GM18517 (cell line): ENCODE measurements at regions not wholly inside any gene's neighbourhood (a gene's known extent, or its start where the extent isn't known, plus 50 kb on each side); places are given as distances from the start of the nearest gene placed in this dataset.
"Not testable (repeated sequence)": the region's sequence is repeated elsewhere in the genome, so short reads cannot be mapped to it uniquely, and the experiment has no call there.

Experiments used
- ATAC-seq: cut with Tn5 transposase; IDR thresholded peaks from one replicate; pipeline ENCODE4 v1.9.1; 2021; ENCODE audit warnings: mild to moderate bottlenecking, moderate library complexity; ENCODE audit not compliant: unreplicated experiment

DNA sequence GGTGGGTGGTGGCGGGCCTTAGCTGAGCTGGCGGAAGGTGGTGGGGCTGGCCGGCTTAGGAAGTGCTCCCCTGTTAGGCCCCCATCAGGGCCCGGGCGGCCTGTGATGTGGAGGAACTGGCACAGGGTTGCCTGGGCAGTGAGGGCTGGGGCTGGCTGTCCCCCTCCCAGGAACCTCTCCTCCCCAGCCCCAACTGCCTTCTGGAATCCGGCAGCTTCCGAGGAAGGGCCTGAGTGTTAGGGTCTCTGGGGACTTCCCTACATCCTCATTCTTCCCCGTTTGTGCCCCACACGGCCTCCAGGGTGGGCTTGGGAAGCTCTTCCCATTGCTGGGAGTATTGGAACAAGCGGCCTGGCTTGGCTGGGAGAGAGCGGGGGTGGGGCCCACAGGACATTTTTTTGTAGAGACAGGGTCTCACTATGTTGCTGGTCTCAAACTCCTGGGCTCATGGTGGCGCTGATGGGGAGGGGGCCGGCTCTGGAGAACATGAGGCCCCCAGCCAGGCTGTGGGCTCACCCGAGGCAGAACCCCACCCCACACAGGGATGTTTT lies 89.9 kb upstream of the CIBAR2 start:
- ATAC-seq = no peak

DNA sequence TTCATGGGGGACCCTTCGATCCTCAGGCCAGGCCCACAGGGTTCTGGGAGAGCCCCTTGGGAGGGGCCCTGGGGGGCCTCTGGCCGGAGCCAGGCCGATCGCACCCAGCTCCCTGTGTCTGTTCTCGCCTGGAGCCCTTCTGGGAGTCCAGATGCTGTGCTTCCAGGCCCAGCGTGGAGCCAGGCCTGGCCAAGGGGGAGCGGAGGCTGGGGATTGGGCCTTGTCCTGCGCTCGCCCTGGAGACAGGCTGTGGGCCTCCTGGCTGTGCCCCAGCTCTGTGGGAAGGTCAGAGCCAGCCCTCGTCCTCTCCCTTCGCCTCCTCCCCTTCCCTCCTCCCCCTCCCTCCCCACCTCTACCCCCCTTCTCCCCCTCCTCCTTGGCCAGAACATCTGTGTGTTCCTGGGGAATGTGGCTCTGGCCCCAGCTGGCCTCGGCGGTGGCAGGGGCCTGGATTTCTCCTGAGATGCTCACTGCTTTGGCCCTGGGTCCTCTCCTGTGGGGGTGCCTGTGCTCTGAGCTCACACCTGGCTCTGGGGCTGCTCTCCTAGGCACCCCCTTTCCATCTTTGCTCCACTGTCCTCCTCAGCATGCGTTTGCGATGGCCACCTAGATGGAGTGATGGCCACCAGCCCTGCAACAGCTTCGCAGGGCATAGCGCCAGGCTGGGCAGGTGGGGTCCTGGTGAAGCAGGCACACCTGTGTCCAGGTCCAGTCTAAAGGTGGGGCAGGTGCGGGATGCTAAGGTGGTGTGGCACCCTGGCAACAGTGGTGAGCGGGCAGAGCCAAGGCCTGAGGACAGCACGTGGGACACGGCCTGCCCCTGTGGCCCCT lies 90.6 kb upstream of the CIBAR2 start:
- no peak for ATAC-seq

DNA sequence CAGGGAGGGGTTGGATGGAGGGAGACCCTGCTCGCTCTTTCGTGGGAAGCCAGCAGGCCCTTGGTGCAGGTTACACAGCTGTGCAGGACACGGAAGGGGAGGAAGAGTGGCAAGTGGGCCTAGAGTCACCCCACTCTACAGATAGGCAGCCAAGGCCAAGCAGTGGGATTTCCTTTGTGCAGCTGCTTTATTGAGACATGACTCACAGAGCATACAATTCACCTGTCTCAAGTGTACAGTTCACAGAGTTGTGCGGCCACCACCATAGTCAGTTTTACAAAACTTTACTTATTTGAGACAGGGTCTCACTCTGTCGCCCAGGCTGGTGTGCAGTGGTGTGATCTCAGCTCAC lies 91.2 kb upstream of the CIBAR2 start:
- no peak for ATAC-seq

DNA sequence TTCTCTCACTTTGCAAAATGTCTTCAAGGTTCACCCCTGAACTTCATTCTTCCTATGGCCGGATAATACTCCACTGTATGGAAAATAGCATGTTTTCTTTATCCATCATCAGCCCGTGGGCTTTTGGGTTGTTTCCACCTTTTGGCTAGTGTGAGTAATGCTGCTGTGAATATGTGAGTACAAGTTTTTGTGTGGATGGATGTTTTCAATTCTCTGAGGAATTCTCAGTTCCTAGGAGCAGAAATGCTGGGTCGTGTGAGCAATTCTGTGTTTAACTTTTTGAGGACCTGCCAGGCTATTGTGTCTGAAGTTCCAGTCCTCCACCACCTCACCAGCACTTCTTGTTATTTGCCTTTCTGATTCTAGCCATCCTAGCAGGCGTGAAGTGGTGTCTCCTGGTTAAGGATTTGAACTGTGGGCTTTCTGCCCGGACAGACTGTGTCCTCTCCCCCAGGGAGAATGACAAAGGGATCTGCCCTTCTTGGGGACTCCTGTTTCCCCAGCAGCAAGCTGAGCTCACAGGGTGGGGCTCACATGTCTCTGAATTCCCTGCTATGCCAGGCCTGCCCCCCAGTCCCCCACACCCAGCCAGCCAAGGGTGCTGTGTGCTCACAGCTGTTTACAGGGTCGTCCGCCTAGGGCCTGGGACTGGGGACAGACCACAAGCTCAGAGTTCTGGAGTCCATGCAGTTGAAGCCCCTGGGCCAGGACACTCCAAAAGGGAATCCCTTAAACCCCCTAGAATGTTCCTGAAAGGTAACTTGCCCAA lies 92.2 kb upstream of the CIBAR2 start:
- no peak for ATAC-seq

DNA sequence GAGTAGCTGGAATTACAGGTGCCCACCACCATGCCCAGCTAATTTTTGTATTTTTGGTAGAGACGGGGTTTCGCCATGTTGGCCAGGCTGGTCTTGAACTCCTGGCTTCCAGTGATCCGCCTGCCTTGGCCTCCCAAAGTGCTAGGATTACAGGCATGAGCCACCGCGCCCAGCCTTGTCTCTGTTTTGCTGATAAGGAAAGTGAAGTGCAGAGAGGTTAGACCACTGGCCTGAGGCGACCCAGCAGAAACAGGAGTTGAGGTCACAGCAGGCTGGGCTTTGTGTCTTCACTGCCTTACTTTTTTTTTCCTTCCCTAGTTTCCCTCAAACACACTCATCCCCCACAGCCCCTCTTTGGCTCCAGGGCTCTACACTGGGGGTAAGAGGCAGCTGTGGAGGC lies 93.0 kb upstream of the CIBAR2 start:
- ATAC-seq = not testable (repeated sequence)

DNA sequence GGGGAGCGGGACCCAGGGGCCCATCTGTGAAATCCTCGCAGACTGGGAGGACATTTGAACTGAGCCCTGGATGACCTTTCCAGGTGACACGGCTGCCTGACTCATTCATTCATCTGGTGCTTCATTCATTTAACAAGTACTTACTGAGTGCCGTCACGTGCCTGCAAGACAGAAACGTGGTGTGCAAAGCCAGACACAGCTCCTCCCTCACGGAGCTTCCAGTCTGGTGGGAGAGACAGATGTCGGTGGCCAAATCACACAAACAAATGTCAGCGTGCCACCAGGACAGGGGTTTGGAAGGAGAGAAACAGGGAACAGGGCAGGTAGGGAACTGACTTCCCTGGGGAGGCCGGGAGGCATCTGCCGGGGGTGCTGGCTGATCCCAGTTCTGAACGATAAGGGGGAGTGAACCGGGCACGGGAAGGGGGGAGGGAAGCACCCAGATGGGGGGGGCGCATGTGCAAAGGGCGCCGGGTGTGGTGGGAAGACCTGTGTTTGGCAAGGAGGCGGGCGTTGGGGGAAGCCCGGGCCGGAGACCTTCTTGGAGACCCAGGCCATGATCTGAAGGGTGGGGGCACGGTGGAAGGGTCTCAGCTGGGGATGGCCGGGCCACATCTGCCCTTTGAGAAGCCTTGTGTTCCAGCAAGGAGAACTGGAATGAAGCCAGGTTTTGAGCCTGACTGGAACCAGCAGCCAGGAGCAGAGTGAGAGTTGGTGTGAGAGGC lies 93.6 kb upstream of the CIBAR2 start:
- no peak for ATAC-seq

DNA sequence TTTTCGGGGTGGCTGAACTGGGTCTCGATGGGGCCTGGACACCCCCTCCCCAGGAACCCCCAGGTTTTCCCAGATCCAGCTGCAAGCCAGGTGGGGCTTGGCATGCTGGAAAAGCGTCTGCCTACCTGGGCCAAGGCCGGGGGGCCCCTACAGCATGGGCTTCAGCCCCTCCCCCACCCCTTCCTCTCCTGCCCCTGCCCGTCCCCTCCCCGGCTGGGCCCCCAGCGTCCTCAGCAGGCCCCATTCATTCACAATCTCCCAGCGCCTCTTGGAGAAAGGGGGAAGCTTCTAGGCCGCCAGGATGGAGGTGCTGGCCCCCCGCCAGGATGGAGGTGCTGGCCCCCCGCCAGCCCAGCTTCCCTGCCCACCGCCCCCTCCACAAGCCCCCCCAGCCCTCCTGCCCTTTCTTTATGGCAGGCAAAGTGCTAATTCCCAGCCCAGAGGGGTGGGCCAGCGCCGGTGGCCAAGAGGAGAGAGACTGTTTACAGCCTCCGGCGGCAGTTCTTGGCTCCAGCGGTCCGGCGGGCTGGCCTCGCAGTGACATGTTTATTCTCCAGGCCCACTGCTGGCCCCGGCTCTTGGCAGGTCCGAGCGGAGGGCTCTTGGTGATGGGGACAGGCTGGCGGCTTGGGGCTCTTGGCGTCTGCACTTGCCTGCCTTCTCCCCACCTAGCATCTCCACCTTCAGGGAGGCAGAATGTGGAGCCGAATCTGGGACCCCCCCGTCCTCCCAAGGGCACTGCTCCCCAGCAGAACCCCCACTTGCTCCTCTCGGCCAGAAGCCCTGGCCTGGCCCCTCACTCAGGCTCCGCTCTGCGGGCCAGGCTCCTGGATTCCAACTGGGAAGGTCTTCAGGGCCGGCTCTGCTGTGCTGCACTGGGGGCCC lies 94.4 kb upstream of the CIBAR2 start:
- ATAC-seq = no peak

DNA sequence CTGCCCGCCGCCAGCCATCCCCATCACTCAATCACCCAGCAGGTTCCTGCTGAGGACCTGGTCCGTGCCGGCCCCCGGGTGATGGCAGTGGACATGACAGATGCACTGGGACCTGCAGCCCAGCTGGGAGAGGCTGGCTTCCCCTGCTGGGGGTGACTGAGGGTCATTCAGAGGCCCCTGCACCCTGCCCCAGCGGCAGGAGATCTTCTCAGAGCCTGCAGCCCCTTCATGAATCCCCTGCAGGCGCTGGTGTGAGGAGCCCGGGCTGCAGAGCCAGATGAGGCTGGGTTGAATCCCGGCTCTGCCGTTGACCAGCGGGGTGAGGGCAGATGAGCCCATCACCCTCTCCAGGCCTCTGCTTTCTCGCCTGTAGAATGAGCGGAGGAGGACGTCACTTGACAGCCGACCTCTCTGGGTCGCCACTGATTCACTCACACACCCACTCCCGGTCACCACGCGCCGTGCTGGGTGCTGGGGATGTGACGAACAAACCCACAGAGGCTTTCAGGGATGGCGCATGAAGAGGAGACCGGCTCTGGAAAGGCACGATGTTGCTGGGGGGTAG lies 95.2 kb upstream of the CIBAR2 start:
- no peak for ATAC-seq

DNA sequence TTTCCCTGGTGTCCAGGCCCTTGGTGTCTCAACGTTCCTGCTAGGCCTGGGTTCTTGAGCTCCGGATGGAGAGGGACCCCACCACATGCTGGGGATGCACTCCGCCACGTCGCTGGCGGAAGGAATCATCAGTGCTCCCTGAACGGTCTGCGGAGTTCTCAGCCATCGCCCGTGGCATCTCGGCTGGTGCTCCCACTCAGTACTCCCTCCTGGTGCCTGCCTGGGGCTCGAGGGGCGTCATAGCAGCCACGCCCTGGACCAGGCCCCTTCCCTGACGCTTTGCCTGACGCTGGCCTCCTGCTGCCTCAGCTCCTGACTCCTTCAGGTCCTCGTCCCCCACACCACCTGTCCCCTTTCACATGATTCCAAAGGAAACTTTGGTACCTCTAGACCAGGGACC lies 95.9 kb upstream of the CIBAR2 start:
- ATAC-seq = no peak

DNA sequence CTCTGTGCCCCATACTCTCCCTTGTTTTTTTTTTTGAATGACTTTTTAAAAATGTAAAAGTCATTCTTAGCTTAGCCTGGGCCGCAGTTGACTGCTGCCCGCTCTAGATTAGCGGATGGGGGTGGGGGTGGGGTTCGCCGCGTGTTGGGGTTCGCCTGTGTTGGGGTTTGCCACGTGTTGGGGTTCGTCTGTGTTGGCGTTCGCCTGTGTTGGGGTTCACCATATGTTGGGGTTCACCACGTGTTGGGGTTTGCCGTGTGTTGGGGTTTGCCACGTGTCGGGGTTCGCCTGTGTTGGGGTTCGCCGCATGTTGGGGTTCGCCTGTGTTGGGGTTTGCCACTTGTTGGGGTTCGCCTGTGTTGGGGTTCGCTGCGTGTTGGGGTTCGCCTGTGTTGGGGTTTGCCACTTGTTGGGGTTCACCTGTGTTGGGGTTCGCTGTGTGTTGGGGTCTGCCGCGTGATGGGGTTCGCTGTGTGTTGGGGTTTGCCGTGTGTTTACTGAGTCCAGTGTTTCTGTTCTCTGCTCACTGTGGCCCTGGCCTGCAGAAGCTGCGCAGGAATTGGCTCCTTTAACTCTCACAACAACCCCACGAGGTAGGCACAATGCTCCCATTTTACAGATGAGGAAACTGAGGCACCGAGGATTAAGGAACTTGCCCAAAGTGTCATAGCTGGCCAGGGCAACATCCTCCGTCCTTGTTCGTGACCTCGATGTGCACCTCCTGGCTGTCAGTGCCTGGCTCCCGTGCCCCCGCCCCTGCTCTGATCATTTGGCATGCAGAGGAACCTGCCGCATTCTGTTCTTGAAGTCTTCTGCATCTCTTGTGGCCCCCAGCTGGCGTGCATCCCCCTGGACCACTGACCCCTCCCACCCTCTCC lies 96.6 kb upstream of the CIBAR2 start:
- ATAC-seq = no peak

DNA sequence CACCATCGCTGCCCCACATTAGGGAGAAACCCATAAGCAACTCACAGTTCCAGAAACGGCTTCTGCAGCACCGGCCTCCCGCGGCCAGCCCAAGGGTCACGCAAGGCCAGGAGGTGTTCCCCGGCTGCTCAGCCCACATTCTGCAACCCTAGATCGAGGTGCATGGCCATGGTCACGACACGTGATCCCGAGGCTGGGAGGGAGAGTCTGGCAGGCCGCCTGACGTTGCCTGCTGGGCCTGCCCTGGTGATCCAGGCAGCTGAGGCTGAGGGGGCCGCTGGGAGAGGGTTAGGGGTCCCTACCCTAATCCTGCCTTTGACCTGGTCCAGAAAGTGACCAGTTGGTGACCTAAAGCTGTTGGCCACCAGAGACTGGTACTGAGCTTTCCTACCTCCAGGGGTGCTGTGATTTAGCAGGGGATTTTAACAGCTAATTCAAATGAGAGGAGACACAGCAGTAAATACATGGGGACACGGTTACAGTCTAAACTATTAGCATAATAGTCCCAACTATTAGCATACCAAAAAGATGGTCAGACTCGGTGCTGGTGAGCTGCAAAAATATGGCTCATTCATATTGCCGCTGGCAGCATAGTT lies 97.4 kb upstream of the CIBAR2 start:
- ATAC-seq = no peak

DNA sequence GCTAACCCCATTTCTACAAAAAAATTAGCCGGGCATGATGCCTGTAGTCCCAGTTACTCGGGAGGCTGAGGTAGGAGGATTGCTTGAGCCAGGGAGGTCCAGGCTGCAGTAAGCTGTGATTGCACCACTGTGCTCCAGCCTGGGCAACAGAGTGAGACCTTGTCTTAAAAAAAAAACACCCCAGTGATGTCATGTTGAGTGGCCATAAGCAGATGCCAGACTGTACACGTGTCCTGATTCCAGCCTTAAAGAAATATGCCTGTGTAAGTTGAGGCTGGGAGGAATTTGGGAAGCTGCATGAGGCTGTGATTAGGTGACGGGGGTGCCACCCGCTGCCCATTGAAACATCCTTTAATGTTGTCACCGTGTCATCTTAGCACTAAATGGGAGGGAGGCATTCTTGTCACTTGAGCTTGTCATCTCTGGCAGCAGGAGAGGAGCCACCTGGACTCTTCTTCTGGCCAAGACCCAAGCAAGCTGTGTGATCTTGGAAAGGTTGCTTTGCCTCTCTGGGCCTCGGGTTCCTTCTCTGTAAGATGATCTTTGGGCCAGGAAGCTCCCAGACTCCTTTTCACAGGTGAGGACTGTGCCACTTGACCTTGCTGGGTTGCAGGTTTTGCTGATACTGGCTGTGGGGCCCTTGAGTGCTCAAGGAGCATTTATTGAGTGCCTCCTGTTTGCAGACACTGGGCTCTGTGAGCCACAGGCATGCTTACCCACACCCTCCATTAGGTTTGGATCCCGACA lies 98.3 kb upstream of the CIBAR2 start:
- ATAC-seq = no peak

DNA sequence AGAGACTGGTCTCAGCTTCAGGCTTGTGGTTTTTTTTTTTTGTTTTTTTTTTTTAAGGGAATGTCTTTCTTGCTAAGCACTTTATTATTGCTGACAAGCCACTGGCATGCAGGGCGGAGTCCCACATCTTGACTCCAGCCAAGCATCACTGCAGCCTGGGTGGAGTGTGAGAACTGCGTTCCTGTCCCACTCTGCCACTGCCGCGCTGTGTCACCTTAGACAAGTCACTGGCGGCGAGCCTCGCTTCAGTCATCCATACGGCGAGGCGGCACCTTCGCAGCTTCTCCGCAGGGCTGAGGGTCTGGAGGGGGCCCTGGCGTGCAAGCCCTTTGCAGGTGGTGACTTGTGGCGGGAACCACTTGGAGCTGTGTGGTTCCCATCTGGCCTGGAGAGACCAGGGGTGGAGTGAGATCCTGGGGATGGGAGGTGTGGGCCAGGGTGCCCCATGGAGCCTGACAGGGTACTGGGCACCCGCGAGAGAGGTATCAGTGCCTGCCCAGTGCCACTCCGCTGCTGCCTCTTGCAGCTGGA lies 99.1 kb upstream of the CIBAR2 start:
- no peak for ATAC-seq

DNA sequence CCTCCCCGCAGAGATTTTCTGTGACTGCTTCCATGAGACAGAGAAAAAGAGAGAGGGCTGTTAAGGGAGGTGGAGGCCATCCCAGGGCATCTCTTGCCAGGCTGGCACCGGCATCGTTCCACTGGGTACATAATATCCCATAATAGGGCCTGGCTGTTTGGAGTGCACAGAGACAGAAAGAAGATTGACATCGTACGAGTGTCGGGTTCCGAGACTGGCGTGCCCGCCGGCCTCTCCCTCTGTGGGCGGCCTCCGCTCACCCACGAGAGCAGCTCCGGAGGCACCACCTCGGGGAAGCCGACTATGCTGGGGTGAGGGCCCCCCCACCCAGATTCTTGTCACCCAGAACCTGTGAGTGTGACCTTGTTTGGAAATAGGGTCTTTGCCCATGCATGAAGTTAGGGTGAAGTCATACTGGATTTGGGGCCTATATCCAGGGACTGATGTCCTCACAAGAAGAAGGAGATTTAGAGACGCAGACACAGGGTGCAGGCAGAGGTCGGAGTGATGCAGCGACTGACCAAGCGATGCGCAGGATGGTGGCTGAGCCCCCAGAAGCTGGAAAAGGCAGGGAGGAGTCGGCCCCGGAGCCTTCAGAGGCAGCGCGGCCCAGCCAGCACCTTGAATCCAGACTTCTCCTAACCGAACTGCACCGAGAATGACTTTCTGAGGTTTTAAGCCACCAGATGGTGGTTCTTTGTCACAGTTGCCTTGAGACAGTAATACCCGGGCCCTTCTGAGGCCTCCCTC lies 101.8 kb upstream of the CIBAR2 start:
- ATAC-seq = no peak

DNA sequence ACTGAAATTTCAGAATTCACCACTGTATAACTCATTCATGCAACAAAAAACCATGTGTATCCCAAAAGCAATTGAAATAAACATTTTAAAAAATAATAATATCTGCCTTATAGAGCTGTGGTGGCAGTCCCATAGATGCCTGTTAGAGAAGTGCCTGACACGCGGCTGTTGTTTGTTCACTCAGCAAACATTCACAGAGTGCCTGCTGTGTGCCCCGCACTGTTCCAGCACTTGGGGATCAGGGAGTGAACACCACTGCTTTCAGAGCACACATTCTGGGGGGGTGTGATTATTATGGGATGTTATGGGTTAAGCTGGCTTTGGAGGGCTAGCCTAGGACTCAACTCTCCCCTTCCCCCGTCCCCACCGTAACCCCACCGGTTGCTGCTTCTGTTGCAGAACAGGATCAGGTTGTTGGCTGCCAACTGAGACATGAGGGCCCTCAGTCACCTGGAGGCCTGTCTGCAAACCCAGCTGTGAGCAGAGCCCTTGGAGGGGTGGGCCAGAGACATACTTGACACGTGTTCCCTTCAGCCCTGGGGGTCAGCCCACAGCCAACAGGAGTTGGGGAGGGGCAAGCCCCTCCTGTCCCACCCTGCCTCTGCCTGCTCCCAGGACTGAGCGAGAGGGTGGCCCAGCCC lies 103.3 kb upstream of the CIBAR2 start:
- ATAC-seq = no peak

DNA sequence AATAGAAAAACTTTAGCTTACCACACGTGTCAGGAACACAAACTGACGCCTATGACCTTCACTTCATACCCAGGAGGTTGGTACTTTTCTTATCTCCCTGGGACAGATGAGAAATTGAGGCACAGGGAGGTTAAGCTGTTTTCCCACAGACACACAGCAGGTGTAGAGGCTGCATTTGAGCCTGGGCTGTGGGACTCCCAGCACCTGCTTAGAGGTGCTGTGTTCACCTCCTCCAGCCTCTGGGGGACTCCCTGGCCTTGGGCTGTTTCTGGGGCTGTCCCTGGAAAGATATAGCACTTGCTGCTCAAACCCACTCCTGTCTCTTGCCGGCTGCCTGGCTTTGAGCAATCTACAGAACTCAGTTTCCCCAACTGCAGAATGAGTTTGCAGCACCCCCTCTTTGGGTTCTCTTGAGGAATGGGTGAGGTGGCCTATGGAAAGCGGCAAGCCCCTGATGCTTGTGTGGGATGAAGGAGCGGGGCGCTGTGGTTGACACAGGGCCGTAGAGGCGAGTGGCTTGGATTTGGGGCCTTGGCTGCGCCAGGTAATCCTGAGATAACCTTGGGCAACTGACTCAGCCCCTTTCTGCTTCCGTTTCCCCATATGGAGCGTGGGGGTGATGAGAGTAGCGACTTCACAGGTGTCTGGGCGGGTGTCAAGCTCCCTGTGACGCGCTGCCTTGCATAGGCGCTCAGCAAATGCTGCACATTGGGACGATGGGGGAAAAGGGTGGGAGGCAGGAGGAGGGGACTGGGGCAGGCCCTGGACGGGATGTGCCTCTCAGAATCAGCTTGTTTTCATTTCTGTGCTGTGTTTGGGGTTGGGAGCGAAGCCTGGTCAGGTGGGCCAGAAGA lies 104.5 kb upstream of the CIBAR2 start:
- no peak for ATAC-seq
